Hepatic stellate cell (primary cell): ENCODE measurements at regions not wholly inside any gene's neighbourhood (a gene's known extent, or its start where the extent isn't known, plus 50 kb on each side); places are given as distances from the start of the nearest gene placed in this dataset.
"Not testable (repeated sequence)": the region's sequence is repeated elsewhere in the genome, so short reads cannot be mapped to it uniquely, and the experiment has no call there.

Source experiments
- DNase-seq: peaks from one replicate; pipeline ENCODE4 v3.0.0; 2011; ENCODE audit warnings: low spot score

GRCh38 chr4:158958489-158959270, 144.2 kb upstream of the RAPGEF2 start:
- no peak for DNase-seq

DNA sequence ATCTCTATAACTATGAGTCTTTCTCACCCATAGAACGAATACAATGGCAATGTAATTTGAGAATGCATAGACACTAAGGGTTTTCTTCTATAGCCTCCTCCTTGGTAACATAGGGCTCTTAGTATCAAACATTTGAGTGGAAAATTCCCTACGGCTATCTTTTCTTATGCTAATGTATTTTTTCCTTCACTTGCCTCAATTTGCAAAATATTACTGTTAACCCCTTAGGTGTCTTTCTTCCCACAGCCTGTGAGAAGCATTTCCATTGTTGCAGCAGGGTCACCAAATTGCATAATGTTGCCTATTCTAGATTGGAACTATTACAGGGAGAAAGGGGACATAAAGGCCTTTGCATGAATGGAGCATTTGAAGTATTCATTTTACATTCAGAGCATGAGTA, 140.5 kb upstream of the RAPGEF2 start:
- no peak for DNase-seq

DNA sequence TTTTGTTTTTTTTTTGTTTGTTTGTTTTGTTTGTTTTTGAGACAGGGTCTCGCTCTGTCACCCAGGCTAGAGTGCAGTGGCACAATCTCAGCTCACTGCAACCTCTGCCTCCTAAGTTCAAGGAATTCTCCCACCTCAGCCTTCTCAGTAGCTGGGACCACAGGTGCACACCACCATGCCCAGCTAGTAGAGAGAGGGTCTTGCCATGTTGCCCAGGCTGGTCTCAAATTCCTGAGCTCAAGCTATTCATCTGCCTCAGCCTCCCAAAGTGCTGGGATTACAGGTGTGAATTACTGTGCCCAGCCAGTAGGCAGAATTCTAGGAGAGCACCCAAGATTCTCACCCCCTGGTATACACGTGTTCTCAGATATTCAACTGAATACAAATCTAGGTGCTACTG, 139.6 kb upstream of the RAPGEF2 start:
- not testable (repeated sequence) for DNase-seq

GRCh38 chr4:158964114-158964727, 138.7 kb upstream of the RAPGEF2 start:
- no peak for DNase-seq

- no peak for DNase-seq
Measured at GRCh38 chr4:158964728-158965124, 138.2 kb upstream of the RAPGEF2 start.

DNA sequence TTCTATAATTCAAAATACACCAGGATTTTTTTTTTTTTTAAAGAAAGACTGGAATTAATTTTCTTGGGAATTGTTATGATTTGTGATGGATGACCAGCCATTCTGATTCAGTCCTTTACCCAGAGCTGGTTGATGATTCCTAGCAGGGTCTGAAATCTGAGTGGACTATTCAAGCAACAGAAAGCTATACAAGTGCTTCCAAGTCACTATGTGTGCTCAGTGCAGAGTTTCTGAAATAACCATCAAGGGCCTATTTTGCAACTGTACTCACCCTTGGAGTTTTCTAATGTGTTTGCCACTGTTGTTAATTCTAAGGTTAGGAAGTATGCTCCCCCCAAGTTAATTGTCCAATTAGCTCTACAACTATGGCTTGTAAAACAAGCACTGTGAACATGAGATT, 137.7 kb upstream of the RAPGEF2 start:
- DNase-seq = no peak

GRCh38 chr4:158966091-158966490, 136.8 kb upstream of the RAPGEF2 start:
- no peak for DNase-seq

DNA sequence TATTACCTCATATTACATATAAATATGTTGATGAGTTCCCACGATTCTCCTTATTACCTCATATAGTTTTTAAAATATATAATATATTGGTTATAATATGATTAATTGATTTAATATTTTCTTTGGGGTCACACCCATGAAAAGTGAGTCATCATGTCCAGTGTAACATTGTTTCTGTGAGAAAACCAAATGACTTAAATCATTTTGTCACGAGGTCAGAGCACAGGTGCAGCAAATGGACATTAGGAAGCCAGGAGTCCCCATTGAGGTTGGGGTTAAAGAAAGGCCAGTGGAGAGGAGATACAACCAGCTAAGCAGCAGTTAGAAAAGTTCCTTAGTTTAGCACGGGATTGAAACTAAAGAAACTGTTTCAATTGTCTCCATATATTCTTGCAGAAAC, 133.9 kb upstream of the RAPGEF2 start:
- DNase-seq = no peak

DNA sequence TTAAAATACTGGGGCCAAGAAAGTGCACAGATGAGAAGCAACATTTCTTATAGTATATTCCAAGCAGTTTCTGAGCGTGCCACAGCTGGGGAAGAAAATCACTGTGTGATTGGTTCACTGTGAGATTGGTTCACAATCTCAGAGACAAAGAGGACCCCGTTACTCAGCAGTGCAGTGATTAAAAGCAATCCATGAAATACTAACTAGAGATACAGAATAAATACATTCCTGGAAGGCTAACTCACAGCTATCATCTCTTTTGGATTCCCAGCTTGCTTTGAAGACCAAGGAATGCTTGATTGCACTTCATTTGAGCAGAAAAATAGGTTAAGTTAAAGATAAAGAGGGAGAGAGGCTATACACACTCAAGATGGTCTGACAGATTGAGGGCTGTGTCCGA, 132.1 kb upstream of the RAPGEF2 start:
- DNase-seq = no peak

DNA sequence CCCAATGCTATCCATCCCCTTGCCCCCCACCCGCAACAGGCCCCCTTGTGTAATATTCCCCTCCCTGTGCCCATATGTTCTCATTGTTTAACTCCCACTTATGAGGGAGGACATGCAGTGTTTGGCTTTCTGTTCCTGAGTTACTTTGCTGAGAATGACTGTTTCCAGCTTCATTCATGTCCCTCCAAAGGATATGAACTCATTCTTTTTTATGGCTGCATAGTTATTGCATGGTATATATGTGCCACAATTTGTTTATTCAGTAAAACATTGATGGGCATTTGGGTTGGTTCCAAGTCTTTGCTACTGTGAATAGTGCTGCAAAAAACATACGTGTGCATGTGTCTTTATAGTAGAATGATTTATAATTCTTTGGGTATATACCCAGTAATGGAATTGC, 128.4 kb upstream of the RAPGEF2 start:
- DNase-seq = not testable (repeated sequence)

DNA sequence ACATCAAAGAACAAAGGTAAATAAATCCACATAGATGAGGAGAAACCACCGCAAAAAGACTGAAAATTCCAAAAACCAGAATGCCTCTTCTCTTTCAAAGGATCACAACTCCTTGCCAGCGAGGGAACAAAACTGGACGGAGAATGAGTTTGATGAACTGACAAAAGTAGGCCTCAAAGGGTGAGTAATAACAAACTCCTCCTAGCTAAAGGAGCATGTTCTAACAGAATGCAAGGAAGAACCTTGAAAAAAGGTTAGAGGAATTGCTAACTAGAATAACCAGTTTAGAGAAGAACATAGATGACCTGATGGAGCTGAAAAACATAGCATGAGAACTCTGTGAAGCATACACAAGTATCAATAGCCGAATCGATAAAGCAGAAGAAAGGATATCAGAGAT, 122.2 kb upstream of the RAPGEF2 start:
- not testable (repeated sequence) for DNase-seq

- DNase-seq = no peak
Measured at GRCh38 chr4:158991534-158992155, 111.2 kb upstream of the RAPGEF2 start.

DNA sequence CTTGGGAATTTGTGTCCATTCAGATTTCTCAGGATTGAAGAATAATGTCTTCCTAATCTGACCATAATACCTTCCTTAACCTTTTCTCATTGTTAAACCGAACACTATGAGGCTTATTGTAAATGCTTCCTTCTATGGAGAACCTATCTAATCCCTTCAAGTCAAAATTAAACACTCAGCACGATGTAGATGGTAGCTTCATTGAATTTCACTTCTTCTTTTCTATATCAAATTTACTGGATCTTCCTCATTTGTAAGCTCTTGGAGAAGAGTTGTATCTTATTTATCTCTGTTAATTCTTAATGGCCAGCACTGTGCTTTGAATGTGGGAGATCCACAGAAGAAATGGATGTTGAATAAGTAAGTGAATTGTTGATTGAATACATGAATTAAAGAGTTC, 109.0 kb upstream of the RAPGEF2 start:
- DNase-seq = no peak

GRCh38 chr4:158995040-158995439, 107.8 kb upstream of the RAPGEF2 start:
- no peak for DNase-seq

- DNase-seq = no peak
Measured at GRCh38 chr4:158995965-158996364, 106.9 kb upstream of the RAPGEF2 start.

DNA sequence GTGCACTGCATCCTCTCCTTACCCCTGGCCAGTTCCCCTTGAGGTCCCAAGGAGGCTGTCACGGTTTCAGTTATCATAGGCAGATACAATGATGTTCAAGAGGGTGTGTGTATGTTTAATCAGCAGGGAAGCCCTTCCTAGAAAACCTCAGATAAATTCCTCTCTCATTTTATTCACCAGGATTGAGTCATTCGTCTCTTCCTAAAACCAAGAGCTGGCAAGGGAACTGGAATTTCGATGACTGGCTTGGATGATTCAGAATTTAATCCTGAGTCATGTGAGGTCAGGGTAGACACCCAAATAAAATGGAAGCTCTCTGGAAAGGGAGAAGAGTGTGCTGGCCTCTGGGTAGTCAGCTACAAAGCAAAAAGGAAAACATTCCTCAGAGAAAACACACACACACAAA, 106.2 kb upstream of the RAPGEF2 start:
- peak; percentile 66 for DNase-seq

GRCh38 chr4:158997660-158998349, 105.1 kb upstream of the RAPGEF2 start:
- DNase-seq = no peak

GRCh38 chr4:158998624-158999023, 104.3 kb upstream of the RAPGEF2 start:
- no peak for DNase-seq

- DNase-seq = no peak
Measured at GRCh38 chr4:158999166-158999682, 103.7 kb upstream of the RAPGEF2 start.

DNA sequence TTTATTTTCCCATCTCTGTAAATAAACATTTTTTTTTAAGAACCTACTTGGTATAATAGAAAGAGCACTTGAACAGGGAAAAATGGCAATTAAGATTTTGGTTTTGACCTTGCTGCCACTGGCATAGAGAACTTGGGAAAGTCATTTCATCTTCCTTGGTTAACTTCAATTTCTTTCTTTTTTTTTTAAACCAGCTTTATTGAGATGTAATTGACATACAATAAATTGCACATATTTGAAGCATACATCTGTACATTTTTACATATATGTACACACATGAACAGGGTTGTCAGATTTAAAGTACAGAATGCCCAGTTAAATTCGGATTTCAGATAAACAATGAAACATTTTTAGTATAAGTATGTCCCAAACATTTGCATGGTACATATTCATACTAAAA, 103.0 kb upstream of the RAPGEF2 start:
- no peak for DNase-seq

DNA sequence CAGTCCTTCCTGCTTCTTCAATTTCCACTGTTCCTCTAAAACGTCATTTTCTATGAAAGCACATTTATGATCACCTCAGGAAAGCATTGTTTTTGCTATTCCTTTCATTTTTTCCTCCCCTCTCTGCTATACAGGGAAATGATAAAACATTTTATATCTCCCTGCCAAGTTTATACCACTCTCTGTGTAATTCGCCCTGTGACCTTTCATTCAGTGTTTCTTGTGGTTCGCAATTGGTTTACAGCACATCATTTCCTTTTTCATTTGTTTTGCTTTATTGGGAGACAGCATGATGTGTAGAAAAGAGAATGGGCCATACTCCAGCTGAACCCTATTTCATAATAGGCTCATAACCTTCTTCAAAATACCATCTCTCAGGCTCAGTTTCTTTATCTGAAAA, 99.9 kb upstream of the RAPGEF2 start:
- DNase-seq = no peak

DNA sequence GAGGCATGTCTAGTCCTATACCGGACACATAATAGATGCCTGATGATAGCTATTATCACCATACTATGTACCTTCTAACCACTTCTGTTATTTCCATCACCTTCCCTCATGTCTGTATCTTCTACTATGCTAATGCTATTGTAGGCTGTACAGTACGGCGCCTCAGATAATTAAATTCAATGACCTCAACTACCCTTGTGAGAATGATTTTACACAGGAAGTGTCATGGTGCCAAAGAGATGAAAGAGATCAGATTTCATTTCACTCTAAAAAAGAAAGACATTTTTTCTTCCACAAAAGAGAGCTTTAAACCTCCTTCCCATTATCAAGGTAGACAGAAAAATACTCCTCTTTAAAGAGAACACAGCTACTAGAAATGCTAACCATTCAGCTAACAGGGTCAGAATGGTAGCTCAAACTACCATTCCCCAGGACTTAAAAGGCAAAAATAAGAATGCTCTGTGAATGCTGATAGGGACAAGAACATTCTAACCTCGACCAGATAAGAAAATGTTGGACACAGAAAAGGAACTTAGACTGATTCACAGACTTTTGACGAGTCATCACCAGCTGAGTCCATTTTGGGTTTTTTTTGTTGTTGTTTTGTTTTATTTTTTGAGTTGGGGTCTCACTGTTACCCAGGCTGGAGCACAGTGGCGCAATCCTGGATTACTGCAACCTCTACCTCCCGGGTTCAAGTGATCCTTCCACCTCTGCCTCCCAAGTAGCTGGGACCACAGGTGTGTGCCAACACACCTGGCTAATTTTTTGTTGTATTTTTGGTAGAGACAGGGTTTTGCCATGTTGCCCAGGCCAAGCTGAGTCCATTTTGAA, 99.2 kb upstream of the RAPGEF2 start:
- DNase-seq = no peak
